ENCODE measurements at regions not wholly inside any gene's neighbourhood (a gene's known extent, or its start where the extent isn't known, plus 50 kb on each side); places are given as distances from the start of the nearest gene placed in this dataset.

- no peak for DNase-seq (ENCODE audit: low read depth)
- TF ChIP-seq CTCF (IDR thresholded peaks at IDR 0.05; ENCODE audit: insufficient read depth, low read depth, low read length) = no peak
- H3K4me3 ChIP-seq (ENCODE audit: low read depth, low read length) = no peak overlapping the region
Measured at GRCh38 chr4:100953616-100954015, 393.7 kb downstream of the PPP3CA start.

GRCh38 chr4:100952590-100952989 lies 394.7 kb downstream of the PPP3CA start:
- TF ChIP-seq CTCF (IDR thresholded peaks at IDR 0.05; ENCODE audit: insufficient read depth, low read depth, low read length) = no peak
- H3K4me3 ChIP-seq (ENCODE audit: low read depth, low read length) = no peak overlapping the region
- no peak for DNase-seq (ENCODE audit: low read depth)

DNA sequence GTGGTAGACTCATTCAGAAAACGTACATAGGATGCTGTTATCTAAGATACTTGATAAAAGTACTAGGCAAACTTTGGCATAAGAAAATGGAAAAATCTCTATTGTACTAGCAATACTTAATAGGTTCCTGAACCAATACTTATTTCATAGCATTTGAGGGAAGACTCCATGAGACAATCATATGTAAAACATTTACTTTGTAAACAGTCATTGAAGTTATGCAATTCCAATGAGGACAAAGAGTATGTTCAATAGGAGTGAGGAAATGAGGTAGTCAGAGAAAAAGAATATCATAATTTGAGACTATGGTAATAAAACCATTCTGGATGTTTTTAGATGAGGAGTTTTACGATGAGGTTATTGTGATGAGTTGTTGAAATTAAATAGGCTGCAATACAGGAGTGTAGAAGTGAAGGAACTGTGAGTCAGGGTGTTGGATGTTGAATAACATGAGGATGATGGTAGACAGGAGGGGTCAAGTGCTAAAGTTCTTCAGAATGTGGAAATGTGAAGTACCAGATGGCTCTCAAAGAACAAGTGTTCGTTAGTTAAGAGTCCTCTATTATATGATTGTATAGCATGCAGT lies 397.9 kb downstream of the PPP3CA start:
- DNase-seq (ENCODE audit: low read depth) = peak; percentile 55
- TF ChIP-seq CTCF (IDR thresholded peaks at IDR 0.05; ENCODE audit: insufficient read depth, low read depth, low read length) = no peak
- no peak overlapping the region for H3K4me3 ChIP-seq (ENCODE audit: low read depth, low read length)

DNA sequence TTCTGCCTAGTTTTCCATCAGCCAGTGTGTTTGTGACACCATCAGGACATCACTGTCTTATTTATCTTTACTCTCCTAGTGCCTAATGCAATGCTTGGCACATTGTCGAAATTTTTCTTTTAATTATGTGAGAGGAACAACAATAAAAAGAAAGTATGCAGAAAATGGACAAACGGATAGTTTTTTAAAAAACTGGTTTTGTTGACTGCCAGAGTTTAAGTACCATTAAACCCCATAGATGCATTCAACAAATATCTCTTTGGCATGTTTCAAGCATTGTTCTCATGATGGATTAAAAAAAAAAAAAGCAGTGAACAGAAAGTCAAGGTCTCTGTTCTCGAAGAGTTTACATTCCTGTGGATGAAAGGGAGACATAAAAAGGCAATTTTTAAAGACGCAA lies 398.4 kb downstream of the PPP3CA start:
- TF ChIP-seq CTCF (IDR thresholded peaks at IDR 0.05; ENCODE audit: insufficient read depth, low read depth, low read length) = no peak
- no peak overlapping the region for H3K4me3 ChIP-seq (ENCODE audit: low read depth, low read length)
- DNase-seq (ENCODE audit: low read depth) = no peak

DNA sequence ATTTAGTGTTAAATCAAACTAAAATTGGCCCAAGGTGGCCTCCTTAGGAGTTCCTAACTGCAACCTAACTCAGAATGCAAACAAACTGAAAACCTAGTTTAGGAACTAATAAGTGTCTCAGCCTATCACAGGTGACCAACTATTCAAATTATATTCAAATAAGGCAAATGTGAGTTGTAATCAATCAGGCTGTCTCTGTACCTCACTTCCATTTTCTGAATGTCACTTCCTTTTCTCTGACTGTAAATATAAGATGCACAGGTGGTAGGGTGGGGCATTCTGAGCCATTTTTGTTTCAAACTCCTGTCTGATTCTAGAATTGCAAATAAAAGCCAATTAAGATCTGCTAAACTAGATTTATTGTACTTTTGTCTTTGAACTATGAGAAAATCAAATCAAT lies 401.5 kb downstream of the PPP3CA start:
- DNase-seq (ENCODE audit: low read depth) = no peak
- no peak overlapping the region for H3K4me3 ChIP-seq (ENCODE audit: low read depth, low read length)
- TF ChIP-seq CTCF (IDR thresholded peaks at IDR 0.05; ENCODE audit: insufficient read depth, low read depth, low read length) = no peak

GRCh38 chr4:100938698-100939097 lies 408.6 kb downstream of the PPP3CA start:
- no peak overlapping the region for H3K4me3 ChIP-seq (ENCODE audit: low read depth, low read length)
- DNase-seq (ENCODE audit: low read depth) = no peak
- TF ChIP-seq CTCF (IDR thresholded peaks at IDR 0.05; ENCODE audit: insufficient read depth, low read depth, low read length) = no peak

Data from fibroblast of villous mesenchyme (primary cell).